Loucy (cell line): ENCODE measurements at regions not wholly inside any gene's neighbourhood (a gene's known extent, or its start where the extent isn't known, plus 50 kb on each side); places are given as distances from the start of the nearest gene placed in this dataset.

Source experiments
- H2AFZ ChIP-seq: fragments of 200-600 bp; sonication (generic); 2 replicates; pipeline ENCODE4 v1.6.0; 2016; ENCODE audit warnings: antibody characterized with exemption, mild to moderate bottlenecking, low read length, moderate library complexity
- H3F3A ChIP-seq: fragments of 200-600 bp; 2 replicates; pipeline ENCODE4 v1.6.0; 2016; ENCODE audit warnings: antibody characterized with exemption, low read depth, mild to moderate bottlenecking
- H3K27me3 ChIP-seq: fragments of 200-600 bp; sonication (generic); 2 replicates; pipeline ENCODE4 v1.6.1; 2014; ENCODE audit warnings: low read length, mild to moderate bottlenecking; ENCODE audit not compliant: insufficient read depth, poor library complexity, severe bottlenecking
- H3K36me3 ChIP-seq: fragments of 200-600 bp; sonication (generic); 2 replicates; pipeline ENCODE4 v1.6.1; 2016; ENCODE audit warnings: low read length; ENCODE audit not compliant: insufficient read depth
- H3K4me1 ChIP-seq: fragments of 200-600 bp; sonication (generic); 2 replicates; pipeline ENCODE4 v1.5.1; 2014; ENCODE audit warnings: low read length, mild to moderate bottlenecking; ENCODE audit not compliant: insufficient read depth, poor library complexity, severe bottlenecking
- H3K4me2 ChIP-seq: fragments of 200-600 bp; sonication (generic); 2 replicates; pipeline ENCODE4 v1.6.0; 2014; ENCODE audit warnings: antibody characterized with exemption, low read length, low read depth, mild to moderate bottlenecking; ENCODE audit not compliant: poor library complexity, severe bottlenecking
- H3K4me3 ChIP-seq: fragments of 200-600 bp; sonication (generic); 2 replicates; pipeline ENCODE4 v1.5.1; 2014; ENCODE audit warnings: low read length, mild to moderate bottlenecking, mixed read lengths; ENCODE audit not compliant: poor library complexity, severe bottlenecking
- H3K79me2 ChIP-seq: fragments of 200-600 bp; sonication (generic); 2 replicates; pipeline ENCODE4 v1.6.1; 2014; ENCODE audit warnings: low read length; ENCODE audit not compliant: insufficient read depth
- H3K9ac ChIP-seq: fragments of 200-600 bp; sonication (generic); 2 replicates; pipeline ENCODE4 v1.6.0; 2014; ENCODE audit warnings: mild to moderate bottlenecking, low read depth, low read length, moderate library complexity; ENCODE audit not compliant: poor library complexity, severe bottlenecking
- H3K9me2 ChIP-seq: fragments of 200-600 bp; sonication (generic); replicated peaks from 2 replicates; pipeline ENCODE4 v1.6.1; 2016; ENCODE audit warnings: low read depth, low read length, mixed read lengths
- H3K9me3 ChIP-seq: fragments of 200-600 bp; sonication (generic); 2 replicates; pipeline ENCODE4 v1.6.1; 2014; ENCODE audit warnings: mild to moderate bottlenecking, antibody characterized with exemption, low read length, low read depth; ENCODE audit not compliant: insufficient read depth
- H4K20me1 ChIP-seq: fragments of 200-600 bp; sonication (generic); 2 replicates; pipeline ENCODE4 v1.6.0; 2014; ENCODE audit warnings: antibody characterized with exemption, low read length, mild to moderate bottlenecking; ENCODE audit not compliant: insufficient read depth, poor library complexity, severe bottlenecking
- EZH2phosphoT487 ChIP-seq: fragments of 200-600 bp; IDR thresholded peaks from 2 replicates; pipeline ENCODE4 v1.6.1; 2018; ENCODE audit warnings: antibody characterized with exemption, mild to moderate bottlenecking, moderate library complexity, borderline replicate concordance
- TF ChIP-seq, protein P1 (sequence below): fragments of 200-600 bp; sonication (generic); conservative IDR thresholded peaks from 2 replicates; pipeline ENCODE4 v1.5.1; 2014; ENCODE audit warnings: mild to moderate bottlenecking, antibody characterized with exemption, low read length

DNA sequence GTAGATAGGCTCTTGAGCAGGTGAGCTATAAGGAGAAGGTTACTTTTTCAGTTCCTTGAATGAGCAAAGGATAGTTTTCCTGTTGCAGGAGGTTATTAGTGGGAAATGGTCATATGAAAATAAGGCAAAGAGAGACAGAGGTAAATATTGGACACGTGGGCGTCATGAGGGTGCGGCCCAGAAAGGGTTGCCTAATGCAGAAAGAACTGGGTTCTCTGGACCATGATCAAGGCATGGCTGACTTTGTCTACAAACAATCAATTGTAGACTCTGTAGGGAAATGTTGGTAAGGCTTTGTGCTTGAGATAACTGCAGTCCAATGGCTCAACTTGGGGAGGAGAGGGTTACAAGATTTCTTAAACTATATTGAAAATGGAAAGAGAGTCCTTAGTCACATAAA lies 585.8 kb downstream of the BCL11A start:
- no peaks in the 10 kb centered on the region for H3K9me3 ChIP-seq
- H3F3A ChIP-seq, result no peaks in the 10 kb centered on the region
- H3K27me3 ChIP-seq, result no peaks in the 10 kb centered on the region
- H4K20me1 ChIP-seq, result no peaks in the 10 kb centered on the region
- no peaks in the 10 kb centered on the region for H3K9me2 ChIP-seq
- H3K36me3 ChIP-seq, result no peaks in the 10 kb centered on the region
- no peak overlapping the region for H3K9ac ChIP-seq
- no peak overlapping the region for H3K4me2 ChIP-seq
- H3K4me1 ChIP-seq, result no peaks in the 10 kb centered on the region
- no peaks in the 10 kb centered on the region for H3K79me2 ChIP-seq
- H2AFZ ChIP-seq, result no peak overlapping the region
- H3K4me3 ChIP-seq, result no peak overlapping the region
- TF ChIP-seq, protein P1, sequence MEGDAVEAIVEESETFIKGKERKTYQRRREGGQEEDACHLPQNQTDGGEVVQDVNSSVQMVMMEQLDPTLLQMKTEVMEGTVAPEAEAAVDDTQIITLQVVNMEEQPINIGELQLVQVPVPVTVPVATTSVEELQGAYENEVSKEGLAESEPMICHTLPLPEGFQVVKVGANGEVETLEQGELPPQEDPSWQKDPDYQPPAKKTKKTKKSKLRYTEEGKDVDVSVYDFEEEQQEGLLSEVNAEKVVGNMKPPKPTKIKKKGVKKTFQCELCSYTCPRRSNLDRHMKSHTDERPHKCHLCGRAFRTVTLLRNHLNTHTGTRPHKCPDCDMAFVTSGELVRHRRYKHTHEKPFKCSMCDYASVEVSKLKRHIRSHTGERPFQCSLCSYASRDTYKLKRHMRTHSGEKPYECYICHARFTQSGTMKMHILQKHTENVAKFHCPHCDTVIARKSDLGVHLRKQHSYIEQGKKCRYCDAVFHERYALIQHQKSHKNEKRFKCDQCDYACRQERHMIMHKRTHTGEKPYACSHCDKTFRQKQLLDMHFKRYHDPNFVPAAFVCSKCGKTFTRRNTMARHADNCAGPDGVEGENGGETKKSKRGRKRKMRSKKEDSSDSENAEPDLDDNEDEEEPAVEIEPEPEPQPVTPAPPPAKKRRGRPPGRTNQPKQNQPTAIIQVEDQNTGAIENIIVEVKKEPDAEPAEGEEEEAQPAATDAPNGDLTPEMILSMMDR, result no peak
- TF ChIP-seq EZH2phosphoT487, result no peak

DNA sequence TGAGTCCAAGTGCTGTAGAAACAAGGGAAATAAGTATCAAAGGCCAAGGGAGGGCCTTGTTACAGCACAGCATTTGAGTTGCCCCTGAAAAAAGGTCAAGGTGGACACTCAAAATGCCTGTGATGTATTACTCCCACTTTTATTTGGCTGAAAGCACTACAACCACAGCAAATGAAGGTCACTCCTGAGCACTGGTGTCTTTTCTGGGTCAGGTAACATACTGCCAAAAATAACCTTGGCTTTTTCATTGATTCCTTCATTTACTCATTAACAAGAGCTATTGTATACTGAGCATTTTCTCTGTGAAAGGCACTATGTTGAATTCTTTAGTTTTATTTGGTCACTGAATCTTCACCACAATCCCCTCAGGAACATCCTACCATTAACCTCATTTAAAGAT lies 590.3 kb downstream of the BCL11A start:
- Histone ChIP-seq H3K4me3 (no peak overlapping the region), H3K4me1 (no peaks in the 10 kb centered on the region), H3K9me3 (no peaks in the 10 kb centered on the region), H3F3A (no peaks in the 10 kb centered on the region), H3K4me2 (no peak overlapping the region), H3K27me3 (no peaks in the 10 kb centered on the region), H2AFZ (no peak overlapping the region), H3K9me2 (no peaks in the 10 kb centered on the region), H3K36me3 (no peaks in the 10 kb centered on the region), H4K20me1 (no peaks in the 10 kb centered on the region), H3K9ac (no peak overlapping the region), H3K79me2 (no peaks in the 10 kb centered on the region)
- TF ChIP-seq EZH2phosphoT487, result no peak
- TF ChIP-seq, protein P1, result no peak

DNA sequence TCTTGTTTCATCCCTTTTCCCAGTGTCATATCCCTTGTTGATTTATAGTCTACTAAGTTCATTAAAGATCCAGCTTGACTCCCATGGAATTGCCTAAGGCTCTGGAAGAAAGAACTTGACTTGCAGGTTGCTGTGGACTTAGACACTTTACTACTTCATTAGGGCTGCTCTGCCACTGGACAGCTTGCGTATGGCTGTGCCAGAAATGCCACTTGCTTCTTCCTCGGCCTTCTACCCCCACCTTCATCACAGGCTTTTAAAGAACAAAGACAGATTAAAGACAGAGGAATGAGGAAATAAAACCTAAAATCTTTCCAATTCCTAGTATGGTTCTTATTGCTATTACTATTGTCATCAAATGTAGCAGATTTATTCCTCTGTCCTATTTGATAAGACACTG lies 591.7 kb downstream of the BCL11A start:
- Histone ChIP-seq H3K36me3 (no peaks in the 10 kb centered on the region), H3K27me3 (no peaks in the 10 kb centered on the region), H2AFZ (no peak overlapping the region), H4K20me1 (no peaks in the 10 kb centered on the region), H3K4me1 (no peaks in the 10 kb centered on the region), H3F3A (no peaks in the 10 kb centered on the region), H3K4me3 (no peak overlapping the region), H3K4me2 (no peak overlapping the region), H3K9me3 (no peaks in the 10 kb centered on the region), H3K9ac (no peak overlapping the region), H3K79me2 (no peaks in the 10 kb centered on the region), H3K9me2 (no peaks in the 10 kb centered on the region)
- TF ChIP-seq, protein P1, result no peak
- no peak for TF ChIP-seq EZH2phosphoT487
